NCI-H2196 treated with DMSO at 0.1 percent for 48 hours (cell line): ENCODE measurements at regions not wholly inside any gene's neighbourhood (a gene's known extent, or its start where the extent isn't known, plus 50 kb on each side); places are given as distances from the start of the nearest gene placed in this dataset.

Source experiments
- DNase-seq: peaks from one replicate; lab custom pipeline; 2025; ENCODE audit not compliant: unreplicated experiment; lab: John Stamatoyannopoulos, UW

DNA sequence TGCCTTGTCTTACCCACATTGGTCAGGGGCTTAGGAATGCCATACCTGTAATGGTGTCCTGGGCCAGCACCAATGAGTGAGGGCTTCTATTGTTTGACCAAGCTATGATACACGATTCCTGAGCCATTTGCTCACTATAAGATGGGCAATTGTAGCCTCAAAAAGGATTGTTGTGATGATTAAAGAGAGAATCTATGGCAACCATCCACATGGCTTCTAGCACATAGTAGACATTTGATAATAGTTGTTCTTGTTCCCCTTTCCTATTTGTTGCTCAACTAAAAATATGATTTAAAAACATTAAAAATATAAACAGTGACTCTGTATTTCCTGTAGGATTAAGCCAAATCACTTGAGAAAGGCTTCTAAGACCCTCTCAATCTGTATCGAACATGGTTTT, 366.1 kb downstream of the PCNX1 start:
- DNase-seq, result no peak

DNA sequence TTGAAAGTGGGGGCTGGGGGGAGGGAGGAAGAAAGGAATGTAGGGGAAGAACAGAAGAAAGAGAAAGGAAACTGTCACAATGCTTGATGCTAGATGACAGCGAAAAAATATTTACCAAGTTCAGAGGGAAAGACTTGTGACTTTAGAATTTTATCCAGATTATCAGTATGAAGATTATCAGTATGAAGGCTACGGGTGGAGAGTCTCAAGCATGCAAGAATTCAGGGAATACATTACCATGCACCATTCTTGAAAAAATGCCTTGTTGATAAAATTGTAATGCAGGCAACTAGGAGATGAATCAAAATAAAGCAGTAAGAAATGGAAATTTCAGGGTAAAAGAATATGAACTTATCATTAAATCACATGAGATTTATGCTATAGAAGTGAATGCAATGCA, 376.8 kb downstream of the PCNX1 start:
- DNase-seq, result no peak

DNA sequence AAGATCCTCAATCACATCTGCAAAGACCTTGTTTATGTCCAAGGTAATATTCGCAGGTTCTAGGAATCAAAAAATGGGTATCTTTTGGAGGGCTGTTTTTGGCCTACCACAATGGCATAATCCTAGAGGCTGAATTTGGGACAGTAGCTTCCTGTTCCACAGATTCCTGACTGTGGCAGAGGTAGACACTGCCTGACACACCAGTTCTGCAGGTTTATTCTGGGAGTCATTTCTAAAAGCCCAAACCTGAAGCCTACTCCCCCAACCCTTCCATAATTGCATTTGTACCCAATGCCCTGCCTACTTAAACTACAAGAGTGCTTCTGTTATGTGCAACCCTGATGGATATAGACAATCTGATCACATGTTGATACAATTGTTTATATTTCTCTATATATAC, 378.9 kb downstream of the PCNX1 start:
- no peak for DNase-seq

DNA sequence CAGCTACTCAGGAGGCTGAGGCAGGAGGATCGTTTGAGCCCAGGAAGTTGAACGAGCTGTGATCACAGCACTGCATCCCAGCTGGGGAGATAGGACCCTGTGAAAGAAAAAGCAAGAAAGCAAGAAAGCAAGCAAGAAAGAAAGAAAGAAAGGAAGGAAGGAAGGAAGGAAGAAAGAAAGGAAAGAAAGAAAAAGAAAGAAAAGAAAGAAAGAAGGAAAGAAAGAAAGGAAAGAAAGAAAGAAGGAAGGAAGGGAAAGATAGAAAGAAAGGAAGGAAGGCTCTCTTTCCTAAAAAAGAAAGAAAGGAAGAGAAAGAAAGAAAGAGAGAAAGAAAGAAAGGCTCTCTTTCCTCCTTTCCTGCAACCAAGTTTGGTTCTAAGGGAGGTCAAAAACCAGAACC, 380.3 kb downstream of the PCNX1 start:
- DNase-seq, result no peak

DNA sequence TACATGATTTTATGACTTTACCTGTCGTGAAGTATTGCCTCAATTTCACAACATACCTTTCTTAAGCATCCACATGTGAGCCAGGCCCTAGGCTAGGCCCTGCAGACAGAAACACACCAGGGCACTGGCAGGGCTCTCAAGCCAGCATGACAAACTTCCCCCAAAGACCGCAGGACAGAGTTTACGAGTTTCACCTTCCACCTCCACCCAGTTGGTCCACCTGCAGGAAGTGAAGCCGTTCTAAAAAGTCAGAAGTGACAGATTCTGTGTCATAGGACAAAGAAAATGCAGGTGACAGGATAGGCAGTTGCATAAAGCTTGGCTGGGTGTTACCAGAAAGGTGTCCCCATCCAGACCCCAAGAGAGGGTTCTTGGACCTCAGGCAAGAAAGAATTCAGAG, 382.3 kb downstream of the PCNX1 start:
- DNase-seq, result no peak

DNA sequence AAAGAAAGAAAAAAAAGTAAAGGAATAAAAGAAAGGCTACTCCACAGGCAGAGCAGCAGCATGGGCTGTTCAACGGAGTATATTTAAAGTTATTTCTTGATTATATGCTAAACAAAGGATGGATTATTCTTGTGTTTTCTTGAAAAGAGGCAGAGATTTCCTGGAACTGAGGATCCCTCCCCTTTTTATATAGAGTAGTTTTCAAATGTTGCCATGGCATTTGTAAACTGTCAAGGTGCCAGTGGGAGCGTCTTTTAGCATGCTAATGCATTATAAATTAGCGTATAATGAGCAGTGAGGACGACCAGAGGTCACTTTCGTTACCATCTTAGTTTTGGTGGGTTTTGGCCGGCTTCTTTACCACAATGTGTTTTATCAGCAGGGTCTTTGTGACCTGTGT, 383.0 kb downstream of the PCNX1 start:
- DNase-seq, result no peak

DNA sequence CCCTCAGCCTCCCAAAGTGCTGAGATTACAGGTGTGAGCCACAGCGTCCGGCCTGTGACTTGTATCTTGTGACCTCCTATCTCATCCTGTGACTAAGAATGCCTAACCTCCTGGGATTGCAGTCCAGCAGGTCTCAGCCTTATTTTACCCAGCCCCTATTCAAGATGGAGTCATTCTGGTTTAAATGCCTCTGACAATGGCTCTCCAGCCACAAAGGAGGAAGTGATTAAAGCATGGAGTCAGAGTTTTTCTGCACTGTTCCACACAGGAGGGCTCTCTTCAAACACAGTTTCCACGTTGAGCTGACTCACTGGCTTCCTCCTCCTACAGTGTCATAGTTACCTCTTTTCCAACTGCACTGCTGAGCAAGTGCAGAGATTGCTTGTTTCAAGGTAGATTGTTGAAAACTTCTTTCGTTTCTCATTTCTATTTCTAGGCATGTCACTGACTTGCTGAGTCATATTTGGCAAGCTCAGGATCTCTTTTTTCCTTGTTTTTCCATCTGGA, 383.8 kb downstream of the PCNX1 start:
- no peak for DNase-seq

DNA sequence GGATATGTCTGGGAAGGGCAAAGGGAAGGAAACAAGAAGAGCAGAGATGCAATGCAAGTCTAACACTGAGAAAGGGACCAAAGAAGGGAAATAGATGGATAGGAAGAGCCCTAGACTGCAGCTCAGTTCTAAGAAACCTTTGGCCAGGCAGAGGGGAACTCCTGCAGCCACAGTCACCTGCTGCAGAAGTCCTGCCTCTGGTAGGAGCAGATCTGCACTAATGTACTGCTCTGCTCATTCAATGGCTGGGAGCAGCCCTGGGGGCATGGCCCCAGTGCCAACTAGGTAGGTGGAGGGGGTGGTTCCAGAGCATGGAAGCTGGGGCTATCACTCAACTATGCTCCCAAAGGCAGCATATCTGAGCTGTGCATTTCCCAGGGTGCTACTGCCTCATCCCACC, 388.9 kb downstream of the PCNX1 start:
- DNase-seq, result no peak

DNA sequence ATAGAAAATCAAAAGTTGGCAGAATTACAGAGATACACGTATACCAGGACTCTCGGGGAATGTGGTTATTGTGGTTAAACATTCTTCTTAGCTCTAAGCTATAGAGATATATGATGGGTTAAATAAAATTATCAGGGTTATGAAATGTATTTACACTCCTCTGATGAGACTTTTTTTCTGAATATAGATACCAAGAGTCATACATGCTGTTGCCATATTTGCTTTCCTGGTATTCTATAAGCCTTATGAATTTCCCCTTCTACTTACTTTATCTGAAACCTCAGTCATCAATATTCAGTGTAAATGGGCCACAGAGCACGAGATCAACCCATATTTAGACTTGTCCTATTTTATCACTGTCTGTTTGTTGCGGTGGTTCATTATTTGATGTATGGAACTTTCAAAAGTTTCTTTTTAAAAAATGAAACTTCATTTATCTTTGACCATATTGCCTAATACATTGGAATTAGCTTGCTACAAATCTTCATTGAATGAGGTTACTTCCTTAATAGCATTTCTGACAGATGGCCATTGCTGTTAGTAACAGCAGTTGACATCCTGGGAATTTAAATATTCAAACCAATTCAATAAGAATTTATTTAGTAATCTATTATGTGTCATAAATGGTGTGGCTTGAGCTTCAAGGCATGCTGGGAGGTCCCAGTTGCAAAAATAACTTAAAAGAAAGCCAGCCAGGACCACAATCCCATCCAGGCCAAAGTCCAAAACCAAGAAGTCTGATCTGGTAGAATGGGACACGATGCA, 393.5 kb downstream of the PCNX1 start:
- DNase-seq, result no peak

DNA sequence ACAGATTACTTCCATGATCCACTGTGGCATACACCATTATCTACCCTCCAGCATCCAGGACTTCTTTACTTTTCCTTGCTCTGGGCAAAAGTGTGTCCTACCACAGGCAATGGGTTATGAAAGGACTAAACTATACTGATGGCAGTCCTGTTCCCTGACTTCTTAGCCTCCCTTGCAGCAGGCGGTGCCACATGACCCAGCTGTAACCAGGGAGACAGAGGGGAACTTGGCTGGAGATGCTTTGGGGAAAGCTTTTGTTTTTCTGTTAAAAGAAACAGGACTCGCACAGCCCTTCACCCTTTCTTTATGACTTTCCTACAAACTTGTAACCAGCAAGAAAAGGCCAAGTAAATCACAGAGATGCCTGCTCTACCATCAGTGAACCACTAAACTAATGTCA, 394.4 kb downstream of the PCNX1 start:
- DNase-seq, result no peak

DNA sequence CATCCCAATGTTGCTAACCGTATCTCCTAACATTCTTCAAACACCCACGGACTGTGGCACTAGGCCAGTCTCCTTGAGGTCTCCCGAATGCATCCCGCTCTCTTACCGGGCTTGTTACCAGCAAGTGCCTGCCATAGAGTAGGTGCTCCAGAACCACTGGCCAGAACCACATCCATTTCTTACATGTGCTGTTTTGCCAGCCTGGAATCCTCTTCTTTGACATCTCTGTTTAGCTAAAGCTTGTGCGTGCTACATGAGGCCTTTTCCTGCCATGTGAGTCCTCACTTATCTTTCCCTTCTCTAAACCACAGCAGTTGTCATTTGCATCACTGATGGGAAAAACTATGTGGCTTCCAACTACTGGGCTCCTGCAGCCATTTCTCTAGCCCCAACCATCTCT, 397.4 kb downstream of the PCNX1 start:
- DNase-seq, result no peak

DNA sequence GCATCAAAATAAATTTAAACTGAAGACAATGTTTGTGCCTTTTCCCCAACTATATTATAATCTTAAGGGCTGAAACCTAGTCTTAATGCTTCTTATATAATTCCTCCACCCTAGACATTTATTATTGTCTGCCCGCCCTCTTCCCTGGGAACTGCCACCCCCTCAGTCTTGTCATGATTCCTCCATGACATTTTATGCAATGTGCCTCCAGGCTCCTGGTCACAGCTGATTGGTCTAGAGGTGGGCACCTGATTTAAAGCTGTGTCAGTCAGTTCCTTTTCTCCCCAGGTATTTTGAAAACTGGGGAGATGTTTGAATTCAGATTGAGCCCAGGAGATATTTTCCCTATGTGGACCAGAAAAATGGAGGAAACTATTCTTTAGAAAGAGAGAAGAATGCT, 401.4 kb downstream of the PCNX1 start:
- no peak for DNase-seq

DNA sequence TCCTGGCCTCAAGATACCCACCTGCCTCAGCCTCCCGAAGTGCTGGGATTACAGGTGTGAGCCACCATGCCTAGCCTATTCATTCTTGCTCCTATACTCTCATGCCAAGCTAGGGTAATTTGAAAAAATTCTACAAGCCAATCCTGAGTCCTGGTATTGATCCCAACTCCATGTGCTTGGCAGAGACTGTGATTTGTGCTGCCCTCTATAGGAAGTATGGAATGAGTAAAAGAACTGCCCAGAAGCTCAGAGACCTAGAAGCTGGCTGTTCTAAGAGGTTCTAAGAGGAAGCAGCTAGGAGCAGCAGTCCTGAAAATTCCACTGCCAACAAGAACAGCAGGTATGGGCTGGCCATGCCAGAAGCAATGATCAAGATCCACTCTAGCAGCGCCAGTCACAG, 402.5 kb downstream of the PCNX1 start:
- DNase-seq, result no peak

DNA sequence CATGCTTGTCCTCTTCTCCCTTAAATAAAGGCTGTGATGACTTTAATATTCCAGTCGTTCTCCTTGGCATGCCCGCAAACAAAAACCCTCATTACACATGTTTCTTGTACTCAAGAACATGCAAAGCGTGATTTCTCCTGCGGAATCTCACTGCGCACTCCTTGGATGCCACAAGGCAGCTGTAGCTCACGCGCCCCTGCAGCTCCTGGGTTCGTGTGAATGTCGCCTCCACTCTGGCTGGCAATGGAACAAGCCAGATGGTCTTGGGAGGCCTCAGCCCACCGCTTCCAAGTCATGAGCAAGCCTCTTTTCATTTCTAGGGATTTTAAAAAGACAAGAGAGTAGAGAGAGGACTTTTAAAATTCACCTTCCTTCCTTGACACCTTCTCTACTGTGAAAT, 403.8 kb downstream of the PCNX1 start:
- no peak for DNase-seq

DNA sequence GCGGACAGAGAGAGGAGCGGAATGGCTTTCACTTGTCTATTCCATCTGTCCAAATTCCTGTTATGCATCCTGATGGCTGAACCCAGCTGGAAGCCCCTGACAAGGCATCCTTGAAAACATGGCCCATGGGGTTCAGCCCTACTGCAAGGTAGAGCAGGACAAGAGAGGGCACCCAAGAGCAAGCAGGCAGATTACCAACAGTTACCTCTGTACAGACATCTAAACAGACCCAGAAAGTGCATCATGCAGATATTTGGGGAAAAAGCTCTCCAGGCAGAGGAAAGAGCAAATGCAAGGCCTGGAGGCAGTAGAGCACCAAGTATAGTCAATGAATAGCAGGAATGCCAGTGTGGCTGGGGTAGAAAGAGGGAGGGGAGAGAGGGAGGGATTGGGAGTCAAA, 407.5 kb downstream of the PCNX1 start:
- no peak for DNase-seq

DNA sequence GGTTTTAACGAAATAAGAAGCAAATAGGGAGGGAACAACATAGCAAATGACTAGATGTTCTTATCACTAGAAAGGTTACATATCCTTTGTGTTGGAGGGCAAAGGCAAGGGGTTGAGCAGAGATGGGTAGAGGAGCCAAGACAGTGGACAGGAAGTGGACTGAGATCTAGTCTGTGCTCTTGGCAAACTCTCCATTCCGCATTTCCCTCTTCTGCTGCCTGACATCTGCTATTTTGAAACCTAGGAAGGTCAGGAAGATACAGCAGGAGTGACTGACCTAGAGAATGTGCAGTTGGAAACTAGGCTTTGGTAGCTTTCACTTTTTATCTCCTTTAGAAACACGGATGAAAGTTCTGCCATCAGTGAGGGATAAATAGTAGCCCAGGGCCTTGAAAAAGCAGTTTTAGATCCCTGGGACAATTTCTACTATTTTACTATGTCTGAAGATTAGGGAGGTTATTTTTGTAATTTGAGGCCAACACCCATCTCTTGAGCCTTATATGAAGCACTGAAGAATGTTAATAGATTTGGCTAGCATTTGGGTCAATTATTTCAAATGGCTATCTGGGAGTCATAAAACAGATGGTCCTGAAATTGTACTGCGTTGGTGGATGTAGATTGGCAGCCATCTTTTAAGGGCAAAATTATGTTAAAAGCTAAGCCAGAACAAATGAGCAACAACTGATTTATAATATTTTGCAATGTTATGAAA, 410.3 kb downstream of the PCNX1 start:
- DNase-seq, result no peak

DNA sequence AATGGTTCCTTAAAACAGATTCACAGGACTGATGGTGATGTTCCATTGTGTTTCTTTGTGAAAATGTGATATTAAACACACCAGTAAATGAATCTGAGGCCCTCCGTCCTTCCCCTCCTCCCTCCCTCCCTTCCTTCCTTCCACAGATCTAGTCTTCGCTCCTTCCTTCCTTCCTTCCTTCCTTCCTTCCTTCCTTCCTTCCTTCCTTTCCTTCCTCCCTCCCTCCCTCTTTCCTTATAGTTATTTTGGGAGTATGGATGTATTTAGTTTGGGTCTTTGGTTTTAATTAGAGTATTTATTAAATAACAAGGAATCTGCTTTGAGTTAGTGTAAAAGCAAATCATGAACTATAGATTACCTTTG, 410.8 kb downstream of the PCNX1 start:
- no peak for DNase-seq

DNA sequence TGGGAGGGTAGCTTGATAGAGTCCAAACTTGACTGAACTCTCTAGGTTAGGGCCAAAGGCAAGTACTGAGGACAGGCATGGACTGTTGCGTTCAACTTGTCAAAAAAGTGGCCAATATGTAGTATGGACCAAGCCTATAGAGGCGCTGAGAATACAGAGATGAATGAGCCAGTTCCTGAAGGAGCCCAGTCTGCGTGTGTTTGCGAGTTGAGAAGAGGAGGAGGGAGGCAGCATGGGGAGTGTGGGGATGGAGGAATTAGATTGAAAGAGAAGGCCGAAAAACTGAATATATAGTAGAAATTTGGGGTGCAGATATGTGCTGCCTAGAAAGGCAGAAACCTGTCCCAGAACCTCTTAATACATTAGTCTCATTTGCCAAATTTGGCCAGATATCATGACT, 412.4 kb downstream of the PCNX1 start:
- no peak for DNase-seq

DNA sequence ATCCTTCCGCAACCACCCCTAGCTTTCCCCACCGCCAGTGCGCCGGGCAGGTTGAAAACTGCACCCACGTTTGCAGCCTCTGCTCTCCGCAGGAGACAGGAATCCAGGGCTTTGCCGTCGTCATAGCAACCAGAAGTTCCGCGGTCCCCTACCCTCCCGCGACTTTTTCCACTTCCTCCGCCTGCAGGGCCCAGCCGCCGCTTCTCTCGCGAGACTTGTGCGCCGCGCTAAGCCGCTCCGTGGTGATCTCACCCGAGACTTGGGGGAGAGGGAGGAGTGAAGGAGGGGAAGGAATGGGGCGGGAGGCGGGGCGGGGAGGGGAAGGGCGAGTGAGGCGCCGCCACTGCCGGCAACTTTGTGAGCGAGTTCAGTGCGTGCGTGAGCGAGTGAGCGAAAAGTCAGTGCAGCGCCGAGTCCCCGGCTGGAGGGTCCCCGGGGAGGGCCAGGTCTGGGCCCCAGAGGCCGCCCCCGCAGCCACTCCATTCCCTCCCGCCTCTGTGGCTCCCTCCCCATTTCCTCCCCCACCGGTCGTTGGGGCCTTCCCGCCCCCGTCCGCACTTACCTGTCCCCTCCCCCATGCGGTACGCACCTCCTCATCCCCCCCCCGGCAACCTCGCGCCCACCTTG, 413.0 kb downstream of the PCNX1 start, which contains the start of gene SIPA1L1:
Gene SIPA1L1 (plus strand): TSS at position 370 of the 627 bp plus-strand sequence.
- peak; percentile 98 for DNase-seq

DNA sequence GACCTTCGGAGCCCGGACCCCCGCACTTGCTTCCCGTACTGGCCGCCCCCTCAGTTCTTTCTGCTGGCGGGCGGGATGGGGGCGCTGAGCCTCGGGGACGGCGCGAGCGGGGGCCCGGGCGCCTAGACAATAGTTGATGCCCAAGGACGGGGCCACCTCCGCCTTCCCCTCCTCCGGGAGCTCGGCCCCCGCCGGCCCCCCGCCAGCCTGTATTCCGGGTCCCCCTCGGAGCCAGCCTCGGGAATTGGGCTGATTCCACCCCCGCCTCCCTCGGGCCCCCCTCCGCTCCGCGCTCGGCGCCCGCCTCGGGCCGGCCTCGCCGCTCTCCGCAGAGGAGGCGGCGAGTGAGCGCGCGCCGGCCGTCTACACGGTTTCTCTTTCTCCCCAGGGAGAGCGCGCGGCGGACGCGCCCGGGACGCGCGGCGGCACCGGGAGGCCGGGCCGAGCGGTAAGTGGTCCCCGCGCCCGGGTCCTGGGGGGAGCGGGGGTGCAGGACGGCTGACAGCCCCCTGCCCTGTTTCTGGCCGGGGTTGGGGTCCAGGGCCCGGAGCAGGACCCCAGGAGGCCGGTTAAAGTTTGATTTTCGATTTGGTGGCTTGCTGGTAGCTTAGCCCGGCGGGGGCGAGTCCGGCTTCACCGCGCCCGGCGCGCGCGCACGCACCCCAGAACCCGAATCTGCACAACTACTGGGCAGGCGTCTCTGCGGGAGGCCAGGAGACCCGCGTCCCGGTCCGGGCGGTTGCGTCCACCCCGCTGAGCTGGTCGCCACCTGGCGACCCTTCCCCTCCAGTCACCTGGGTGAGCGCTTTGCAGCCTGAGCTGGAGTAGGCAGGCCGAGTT, 413.7 kb downstream of the PCNX1 start:
- no peak for DNase-seq
